ENCODE measurements at regions not wholly inside any gene's neighbourhood (a gene's known extent, or its start where the extent isn't known, plus 50 kb on each side); places are given as distances from the start of the nearest gene placed in this dataset.

DNA sequence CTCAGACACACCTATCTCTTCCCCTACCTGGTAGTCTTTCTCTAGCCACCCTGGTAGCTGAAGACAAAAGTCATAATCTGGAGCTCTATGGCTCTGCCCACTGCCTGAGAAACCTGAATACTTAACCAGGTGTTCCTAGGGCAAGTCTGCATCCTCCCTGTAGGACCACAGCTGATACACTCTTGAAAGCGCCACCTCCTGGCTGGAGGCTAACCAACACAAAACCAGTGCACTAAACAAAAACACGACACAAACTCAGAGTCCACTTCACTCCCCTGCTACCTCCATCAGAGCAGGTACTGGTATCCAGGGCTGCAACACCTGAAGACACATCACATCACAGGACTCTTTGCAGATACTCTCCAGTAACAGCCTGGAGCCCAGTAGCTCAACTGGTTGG lies 84.6 kb upstream of the ANXA1 start:
- H3K36me3 Mint-ChIP-seq (ENCODE audit: insufficient read depth), result no peaks in the 10 kb centered on the region
- peaks cover 9% of the 10 kb centered on the region for H3K27me3 Mint-ChIP-seq
- no peak overlapping the region for H3K27ac Mint-ChIP-seq
- H3K4me1 Mint-ChIP-seq (ENCODE audit: low read depth), result no peaks in the 10 kb centered on the region
- TF ChIP-seq, protein P1, sequence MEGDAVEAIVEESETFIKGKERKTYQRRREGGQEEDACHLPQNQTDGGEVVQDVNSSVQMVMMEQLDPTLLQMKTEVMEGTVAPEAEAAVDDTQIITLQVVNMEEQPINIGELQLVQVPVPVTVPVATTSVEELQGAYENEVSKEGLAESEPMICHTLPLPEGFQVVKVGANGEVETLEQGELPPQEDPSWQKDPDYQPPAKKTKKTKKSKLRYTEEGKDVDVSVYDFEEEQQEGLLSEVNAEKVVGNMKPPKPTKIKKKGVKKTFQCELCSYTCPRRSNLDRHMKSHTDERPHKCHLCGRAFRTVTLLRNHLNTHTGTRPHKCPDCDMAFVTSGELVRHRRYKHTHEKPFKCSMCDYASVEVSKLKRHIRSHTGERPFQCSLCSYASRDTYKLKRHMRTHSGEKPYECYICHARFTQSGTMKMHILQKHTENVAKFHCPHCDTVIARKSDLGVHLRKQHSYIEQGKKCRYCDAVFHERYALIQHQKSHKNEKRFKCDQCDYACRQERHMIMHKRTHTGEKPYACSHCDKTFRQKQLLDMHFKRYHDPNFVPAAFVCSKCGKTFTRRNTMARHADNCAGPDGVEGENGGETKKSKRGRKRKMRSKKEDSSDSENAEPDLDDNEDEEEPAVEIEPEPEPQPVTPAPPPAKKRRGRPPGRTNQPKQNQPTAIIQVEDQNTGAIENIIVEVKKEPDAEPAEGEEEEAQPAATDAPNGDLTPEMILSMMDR (IDR thresholded peaks at IDR 0.05; ENCODE audit: unreplicated experiment), result no peak
- peaks cover 3% of the 10 kb centered on the region for H3K9me3 Mint-ChIP-seq (ENCODE audit: low read depth)
- no peak overlapping the region for H3K4me3 Mint-ChIP-seq (ENCODE audit: low read depth)
- DNase-seq (ENCODE audit: low spot score, unreplicated experiment), result no peak

DNA sequence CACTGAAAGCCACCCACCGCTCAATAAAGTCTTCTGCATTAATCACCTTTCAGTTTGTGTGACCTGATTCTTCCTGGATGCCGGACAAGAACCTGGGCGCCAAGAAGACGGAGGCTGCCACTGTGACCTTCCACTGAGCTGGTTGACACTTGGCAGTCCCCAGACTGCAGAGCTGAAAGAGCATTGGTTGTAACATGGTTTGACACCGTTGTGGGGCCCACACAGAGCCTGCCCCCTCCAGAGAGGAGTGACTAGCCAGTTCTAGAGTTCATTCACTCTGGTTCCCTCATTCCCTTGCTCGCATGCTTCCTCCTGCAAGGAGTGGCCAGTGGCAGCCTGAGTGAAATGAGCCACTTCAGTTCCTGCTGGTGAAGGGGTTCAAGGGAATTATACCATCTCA lies 86.2 kb upstream of the ANXA1 start:
- no peak overlapping the region for H3K27ac Mint-ChIP-seq
- no peaks in the 10 kb centered on the region for H3K36me3 Mint-ChIP-seq (ENCODE audit: insufficient read depth)
- H3K4me3 Mint-ChIP-seq (ENCODE audit: low read depth), result no peak overlapping the region
- no peaks in the 10 kb centered on the region for H3K4me1 Mint-ChIP-seq (ENCODE audit: low read depth)
- TF ChIP-seq, protein P1 (IDR thresholded peaks at IDR 0.05; ENCODE audit: unreplicated experiment), result no peak
- H3K9me3 Mint-ChIP-seq (ENCODE audit: low read depth), result no peaks in the 10 kb centered on the region
- no peak for DNase-seq (ENCODE audit: low spot score, unreplicated experiment)
- peaks cover 15% of the 10 kb centered on the region for H3K27me3 Mint-ChIP-seq

DNA sequence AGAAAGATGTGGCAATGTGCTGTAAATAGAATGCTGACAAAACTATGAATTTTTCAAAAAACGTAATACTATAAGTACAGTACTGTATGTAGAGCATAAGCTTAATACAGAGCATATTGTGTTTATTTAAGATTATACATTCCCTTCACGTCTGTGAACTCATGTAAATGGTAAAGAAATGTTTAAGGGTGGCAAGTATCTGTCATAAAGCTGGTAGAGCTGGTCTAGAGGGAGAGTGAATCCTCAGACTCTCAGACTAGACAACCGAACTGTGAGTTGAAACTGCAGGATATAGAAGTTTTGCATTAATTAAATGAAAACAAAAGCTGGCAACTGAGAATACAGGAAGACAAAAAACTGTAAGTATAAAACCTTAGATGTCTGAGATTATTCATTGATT lies 87.3 kb upstream of the ANXA1 start:
- TF ChIP-seq, protein P1 (IDR thresholded peaks at IDR 0.05; ENCODE audit: unreplicated experiment), result no peak
- Mint-ChIP-seq H3K27ac (no peak overlapping the region), H3K36me3 (ENCODE audit: insufficient read depth) (no peaks in the 10 kb centered on the region), H3K4me3 (ENCODE audit: low read depth) (no peak overlapping the region), H3K27me3 (peaks cover 16% of the 10 kb centered on the region), H3K4me1 (ENCODE audit: low read depth) (no peaks in the 10 kb centered on the region), H3K9me3 (ENCODE audit: low read depth) (no peaks in the 10 kb centered on the region)
- no peak for DNase-seq (ENCODE audit: low spot score, unreplicated experiment)

DNA sequence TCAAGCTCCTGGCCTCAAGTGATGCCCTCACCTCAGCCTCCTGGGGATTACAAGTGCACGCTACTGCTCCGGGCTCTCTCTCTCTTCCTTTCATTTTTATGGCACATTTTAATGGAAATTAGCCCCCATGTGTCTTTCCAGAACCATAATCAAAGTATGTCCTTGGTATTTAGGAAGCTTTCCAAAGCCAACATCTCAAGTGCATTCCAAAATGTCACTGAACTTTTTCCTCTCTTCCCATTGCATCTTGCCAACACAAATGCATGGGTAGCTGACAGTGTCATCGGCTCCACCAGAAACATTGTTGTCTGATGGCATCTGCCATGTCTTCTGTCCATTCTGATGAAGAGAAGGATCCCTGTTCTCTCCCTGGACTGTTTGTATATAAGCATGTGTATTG lies 90.5 kb upstream of the ANXA1 start:
- Mint-ChIP-seq H3K36me3 (ENCODE audit: insufficient read depth) (no peaks in the 10 kb centered on the region), H3K27me3 (peaks cover 15% of the 10 kb centered on the region), H3K27ac (no peak overlapping the region)

DNA sequence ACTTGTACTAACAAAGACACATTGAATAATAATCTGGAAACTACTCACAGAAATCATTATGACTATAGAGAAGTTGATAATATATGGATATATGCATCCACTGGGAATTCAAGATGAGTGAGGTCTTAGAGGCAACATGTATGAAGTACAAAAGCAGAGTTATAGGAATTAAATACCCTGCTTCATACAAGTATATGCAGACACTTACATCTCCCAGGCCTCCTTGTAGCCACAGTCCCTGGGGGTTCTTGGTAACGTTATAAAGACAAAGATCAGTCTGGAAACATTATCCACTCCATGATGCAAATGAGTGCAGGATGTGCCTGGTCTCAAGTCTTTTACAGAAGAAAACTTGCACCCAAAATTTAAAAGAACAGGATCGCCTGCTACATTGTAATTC lies 92.4 kb upstream of the ANXA1 start:
- Mint-ChIP-seq H3K4me3 (ENCODE audit: low read depth) (no peak overlapping the region), H3K9me3 (ENCODE audit: low read depth) (no peaks in the 10 kb centered on the region), H3K27ac (no peak overlapping the region), H3K27me3 (peaks cover 15% of the 10 kb centered on the region), H3K4me1 (ENCODE audit: low read depth) (no peaks in the 10 kb centered on the region), H3K36me3 (ENCODE audit: insufficient read depth) (no peaks in the 10 kb centered on the region)
- TF ChIP-seq, protein P1 (IDR thresholded peaks at IDR 0.05; ENCODE audit: unreplicated experiment), result no peak
- DNase-seq (ENCODE audit: low spot score, unreplicated experiment), result no peak

More for the DNA sequence above, 90.5 kb upstream of the ANXA1 start:
- H3K4me3 Mint-ChIP-seq (ENCODE audit: low read depth), result no peak overlapping the region
- TF ChIP-seq, protein P1 (IDR thresholded peaks at IDR 0.05; ENCODE audit: unreplicated experiment), result no peak
- H3K4me1 Mint-ChIP-seq (ENCODE audit: low read depth), result no peaks in the 10 kb centered on the region
- no peaks in the 10 kb centered on the region for H3K9me3 Mint-ChIP-seq (ENCODE audit: low read depth)
- DNase-seq (ENCODE audit: low spot score, unreplicated experiment), result no peak

Measured in progenitor cell of endocrine pancreas (in vitro differentiated cells).